ENCODE measurements at regions not wholly inside any gene's neighbourhood (a gene's known extent, or its start where the extent isn't known, plus 50 kb on each side); places are given as distances from the start of the nearest gene placed in this dataset.

GRCh38 chr2:240324312-240325015 lies 111.0 kb upstream of the GPC1 start:
- no peak for DNase-seq

- no peak for DNase-seq
These were observed 110.2 kb upstream of the GPC1 start for GRCh38 chr2:240325016-240326007.

- DNase-seq = no peak
These were observed 109.2 kb upstream of the GPC1 start for GRCh38 chr2:240326246-240326645.

- no peak for DNase-seq
These were observed 108.6 kb upstream of the GPC1 start for GRCh38 chr2:240326886-240327285.

- no peak for DNase-seq
These were observed 107.9 kb upstream of the GPC1 start for GRCh38 chr2:240327566-240327965.

- no peak for DNase-seq
These were observed 106.9 kb upstream of the GPC1 start for GRCh38 chr2:240328526-240328925.

GRCh38 chr2:240329116-240329665 lies 106.3 kb upstream of the GPC1 start:
- no peak for DNase-seq

- DNase-seq = no peak
These were observed 105.7 kb upstream of the GPC1 start for GRCh38 chr2:240329778-240330177.

GRCh38 chr2:240333985-240334384 lies 101.5 kb upstream of the GPC1 start:
- DNase-seq = no peak

- no peak for DNase-seq
These were observed 100.4 kb upstream of the GPC1 start for GRCh38 chr2:240335061-240335460.

GRCh38 chr2:240336820-240337427 lies 98.5 kb upstream of the GPC1 start:
- DNase-seq = no peak

GRCh38 chr2:240338274-240338673 lies 97.2 kb upstream of the GPC1 start:
- DNase-seq = no peak

GRCh38 chr2:240339411-240340360 lies 95.8 kb upstream of the GPC1 start:
- DNase-seq = no peak

GRCh38 chr2:240340361-240340761 lies 95.1 kb upstream of the GPC1 start:
- no peak for DNase-seq

- DNase-seq = no peak
These were observed 94.4 kb upstream of the GPC1 start for GRCh38 chr2:240341064-240341463.

GRCh38 chr2:240343548-240343947 lies 91.9 kb upstream of the GPC1 start:
- DNase-seq = no peak

- DNase-seq = no peak
These were observed 90.6 kb upstream of the GPC1 start for GRCh38 chr2:240344904-240345303.

- DNase-seq = no peak
These were observed 89.3 kb upstream of the GPC1 start for GRCh38 chr2:240346015-240346752.

GRCh38 chr2:240346753-240347372 lies 88.6 kb upstream of the GPC1 start:
- no peak for DNase-seq

- no peak for DNase-seq
These were observed 88.0 kb upstream of the GPC1 start for GRCh38 chr2:240347373-240347940.

Data from NCI-H226 (cell line).